HUDEP-2 (cell line): ENCODE measurements at regions not wholly inside any gene's neighbourhood (a gene's known extent, or its start where the extent isn't known, plus 50 kb on each side); places are given as distances from the start of the nearest gene placed in this dataset.

Source experiments
- DNase-seq, 76 experiments: peaks; one replicate each; lab custom pipeline; 2025; ENCODE audit not compliant: unreplicated experiment in 76 of 76; lab: John Stamatoyannopoulos, UW

GRCh38 chr6:44062771-44063560 lies 64.3 kb downstream of the MRPL14 start:
- DNase-seq, result no peak

- no peak for DNase-seq
Measured at GRCh38 chr6:44062105-44062770, 65.0 kb downstream of the MRPL14 start.

DNA sequence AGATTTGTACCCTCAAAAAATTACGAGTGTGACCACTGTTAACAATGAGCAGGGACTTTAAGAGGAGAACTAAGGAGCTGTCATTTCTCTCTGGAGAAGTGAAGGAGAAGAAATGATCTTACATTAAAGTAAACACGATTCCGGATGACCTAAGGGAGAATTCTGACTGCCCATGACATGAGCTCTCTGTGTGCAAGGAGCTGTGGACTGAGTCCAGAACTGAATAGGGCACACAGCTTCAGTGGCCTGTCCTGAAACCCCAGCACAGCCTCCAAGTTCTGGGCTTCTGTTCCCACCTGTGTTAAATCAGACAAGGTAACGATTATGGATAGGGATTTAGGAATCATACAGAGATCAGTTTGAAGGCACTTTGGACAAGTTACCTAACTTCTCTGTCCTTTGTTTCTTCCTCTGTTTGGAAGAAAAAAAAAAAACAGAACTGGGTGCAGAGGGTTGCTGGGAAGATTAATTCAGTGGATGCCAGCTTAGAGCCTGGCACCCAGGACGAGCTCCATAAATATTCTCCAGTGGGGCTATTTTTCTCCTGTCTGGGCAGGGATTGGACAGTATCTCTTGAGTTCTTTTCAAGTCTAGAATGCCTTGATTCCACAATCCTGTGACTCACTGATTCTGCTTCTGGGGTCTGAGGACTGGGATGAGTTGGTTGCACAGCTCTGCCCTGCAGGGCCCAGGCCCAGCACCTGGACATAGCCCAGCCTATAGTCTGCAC lies 65.7 kb downstream of the MRPL14 start:
- DNase-seq, result no peak

GRCh38 chr6:44060612-44061374 lies 66.5 kb downstream of the MRPL14 start:
- DNase-seq, result no peak

- no peak for DNase-seq
Measured at GRCh38 chr6:44059359-44060346, 67.6 kb downstream of the MRPL14 start.

DNA sequence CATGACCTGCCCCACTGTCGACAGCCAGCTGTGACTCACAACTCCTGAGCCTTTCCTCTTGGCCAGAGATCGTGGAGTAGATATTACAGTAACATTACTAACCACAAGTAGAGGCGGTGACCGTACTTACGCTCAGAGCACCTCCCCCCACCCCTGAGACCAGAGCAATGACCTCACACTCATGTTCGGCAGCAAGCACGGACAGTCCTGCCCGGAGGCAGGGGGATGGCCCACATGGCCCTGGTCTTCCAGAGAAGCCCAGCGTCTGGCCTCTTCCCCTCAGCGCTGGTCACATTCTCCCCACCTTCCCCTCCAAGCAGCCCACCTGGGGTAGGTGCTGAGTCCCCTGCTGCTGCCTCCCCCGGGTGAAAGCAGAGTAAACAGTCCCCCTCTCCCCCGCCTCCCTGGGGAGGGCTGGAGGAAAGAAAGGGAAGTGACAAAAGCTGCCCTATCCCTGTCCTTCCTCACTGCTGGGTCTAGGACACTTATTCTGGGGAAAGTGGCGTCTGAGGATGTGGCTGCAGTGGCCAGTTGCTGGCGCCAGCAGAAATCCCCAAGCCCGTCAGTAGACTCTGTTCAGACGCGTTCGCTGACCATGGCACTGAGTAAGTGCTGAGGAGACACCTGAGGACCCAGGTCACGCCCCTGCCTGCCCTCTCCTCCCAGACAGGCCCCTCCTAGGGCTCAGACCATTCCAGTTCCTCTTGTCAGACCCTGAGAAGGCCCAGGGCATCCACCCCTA lies 68.5 kb downstream of the MRPL14 start:
- no peak for DNase-seq

DNA sequence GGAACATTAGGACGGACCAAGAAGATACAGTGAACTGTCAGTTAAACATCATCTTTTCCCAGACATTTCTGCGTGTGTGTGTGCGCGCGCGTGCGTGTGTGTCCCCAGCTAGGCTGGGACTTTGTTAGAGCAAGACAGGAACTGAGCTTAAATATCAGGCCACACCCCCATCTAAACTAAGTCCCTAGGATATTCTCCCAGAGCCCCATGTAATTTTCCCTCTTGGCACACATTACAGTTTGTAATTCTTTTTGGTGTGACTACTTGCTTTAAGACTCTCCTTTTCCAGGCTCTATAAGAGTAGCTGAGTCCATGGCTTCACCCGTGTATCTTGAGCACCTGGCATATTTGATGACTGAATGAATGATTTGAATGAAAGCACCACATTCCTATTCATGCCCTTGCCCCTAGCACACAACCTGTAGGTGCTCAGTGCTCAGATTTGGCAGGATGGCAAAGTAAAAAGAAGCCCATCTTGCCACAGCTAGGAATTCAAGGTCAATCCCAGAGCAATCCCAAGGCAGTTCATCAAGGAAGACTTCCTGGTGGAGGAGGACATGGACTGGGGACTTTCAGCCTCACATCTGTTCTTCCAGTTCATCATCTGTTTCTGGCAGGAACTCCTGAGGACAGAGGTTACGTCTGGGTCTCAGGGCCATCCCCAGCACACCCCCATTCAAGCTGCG lies 69.2 kb downstream of the MRPL14 start:
- no peak for DNase-seq

DNA sequence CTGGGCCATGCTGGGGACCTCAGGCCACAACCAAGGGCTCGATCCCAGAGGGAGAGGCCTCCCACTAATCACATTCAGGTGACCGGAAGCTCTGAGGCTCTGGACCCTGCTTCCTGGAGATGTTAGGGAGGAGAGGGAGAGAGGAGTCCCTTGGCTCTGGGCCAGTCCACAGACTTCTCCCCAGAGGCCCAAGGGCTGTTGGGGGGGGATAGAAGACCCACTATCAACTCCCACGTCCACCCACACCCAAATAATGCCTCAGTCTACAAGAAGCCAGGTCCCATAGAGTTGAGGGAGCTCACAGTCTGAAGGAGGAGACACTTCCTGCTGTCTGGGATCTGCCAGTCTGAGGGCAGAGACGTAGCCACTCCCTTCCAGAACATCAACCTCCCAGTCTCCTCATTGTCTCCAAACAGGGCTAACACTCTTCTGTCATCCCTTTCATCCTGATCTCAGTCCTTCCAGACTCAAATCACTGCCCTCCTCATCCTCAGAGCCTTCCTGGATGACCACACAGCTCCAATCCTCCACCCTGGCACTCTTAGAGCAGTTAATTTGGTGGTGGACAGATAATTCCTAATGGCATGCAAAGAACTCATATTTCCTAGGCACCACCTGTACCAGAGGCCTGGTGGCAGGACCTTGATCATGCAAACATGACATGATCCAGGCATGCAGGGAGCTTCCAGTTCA lies 69.9 kb downstream of the MRPL14 start:
- DNase-seq, result no peak

GRCh38 chr6:44056392-44057237 lies 70.6 kb downstream of the MRPL14 start:
- DNase-seq, result no peak

DNA sequence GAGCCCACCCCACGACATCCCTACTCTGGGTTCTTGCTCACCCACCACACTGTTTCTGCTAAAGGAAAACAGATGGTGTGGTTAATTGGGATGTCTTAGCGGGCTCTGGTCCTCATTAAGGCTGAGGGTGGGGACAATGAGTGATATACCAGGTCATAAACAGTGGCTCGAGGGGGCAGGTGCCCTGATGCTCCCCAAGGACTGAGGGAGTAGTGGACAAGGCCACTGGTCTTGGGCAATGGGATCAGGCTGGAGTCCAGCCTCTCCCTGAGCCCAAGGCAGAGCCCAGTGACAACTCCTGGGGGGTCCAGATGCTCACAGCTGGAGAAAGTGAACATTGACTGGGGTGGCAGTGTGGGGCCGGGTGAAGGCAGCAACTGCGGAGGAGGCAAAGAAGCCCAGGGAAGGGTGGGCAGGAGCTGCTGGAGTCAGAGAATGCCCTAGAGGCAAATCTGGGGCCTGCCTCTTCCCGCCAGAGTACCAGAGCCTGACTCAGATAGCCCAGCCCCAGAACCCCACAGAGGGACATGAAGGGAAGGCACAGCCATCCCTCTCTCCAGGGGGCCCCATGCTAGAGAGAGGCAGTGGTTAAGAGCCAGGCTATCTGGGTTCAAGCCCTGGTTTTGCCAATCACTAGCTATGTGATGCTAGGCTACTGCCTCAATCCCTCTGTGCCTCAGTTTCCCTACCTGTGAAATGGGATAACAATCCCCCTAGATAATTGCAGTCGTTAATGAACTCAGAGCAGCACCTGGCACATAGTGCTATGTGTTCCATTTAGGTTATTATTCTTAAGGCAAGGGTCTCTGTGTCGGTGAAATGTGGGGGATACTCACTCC lies 72.3 kb downstream of the MRPL14 start:
- DNase-seq, result no peak

- DNase-seq, result no peak
Measured at GRCh38 chr6:44053760-44054556, 73.3 kb downstream of the MRPL14 start.

DNA sequence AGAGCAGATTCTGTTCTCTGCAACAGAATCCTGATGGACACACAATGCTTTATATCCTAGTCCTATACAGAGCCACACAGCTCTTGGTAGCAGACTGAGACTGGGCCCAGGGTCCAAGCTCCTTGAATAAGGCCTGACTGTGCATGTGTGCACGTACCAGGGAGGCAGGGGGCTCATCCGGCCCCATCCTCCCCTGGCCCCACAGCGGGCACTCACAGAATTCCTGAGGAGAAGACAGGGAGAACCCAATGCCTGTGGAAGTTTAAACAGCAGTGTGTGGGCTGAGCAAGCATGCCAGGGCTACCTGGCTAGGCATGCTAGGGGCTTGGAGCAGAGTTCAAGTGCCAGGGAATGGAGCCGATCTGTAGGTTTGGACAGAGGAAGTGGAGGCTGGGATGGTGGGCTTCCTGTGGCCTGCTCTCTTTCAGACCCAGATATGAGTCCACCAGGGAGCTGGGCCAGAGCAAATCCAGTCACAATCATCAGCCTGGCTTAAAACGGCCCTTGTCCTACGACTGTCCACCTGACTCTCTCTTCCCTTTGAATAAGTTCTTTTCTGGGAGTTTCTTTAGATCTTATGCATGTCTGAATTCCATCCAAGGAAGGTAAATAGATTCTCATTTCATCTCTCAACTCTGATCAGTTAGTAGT lies 74.0 kb downstream of the MRPL14 start:
- DNase-seq, result no peak

DNA sequence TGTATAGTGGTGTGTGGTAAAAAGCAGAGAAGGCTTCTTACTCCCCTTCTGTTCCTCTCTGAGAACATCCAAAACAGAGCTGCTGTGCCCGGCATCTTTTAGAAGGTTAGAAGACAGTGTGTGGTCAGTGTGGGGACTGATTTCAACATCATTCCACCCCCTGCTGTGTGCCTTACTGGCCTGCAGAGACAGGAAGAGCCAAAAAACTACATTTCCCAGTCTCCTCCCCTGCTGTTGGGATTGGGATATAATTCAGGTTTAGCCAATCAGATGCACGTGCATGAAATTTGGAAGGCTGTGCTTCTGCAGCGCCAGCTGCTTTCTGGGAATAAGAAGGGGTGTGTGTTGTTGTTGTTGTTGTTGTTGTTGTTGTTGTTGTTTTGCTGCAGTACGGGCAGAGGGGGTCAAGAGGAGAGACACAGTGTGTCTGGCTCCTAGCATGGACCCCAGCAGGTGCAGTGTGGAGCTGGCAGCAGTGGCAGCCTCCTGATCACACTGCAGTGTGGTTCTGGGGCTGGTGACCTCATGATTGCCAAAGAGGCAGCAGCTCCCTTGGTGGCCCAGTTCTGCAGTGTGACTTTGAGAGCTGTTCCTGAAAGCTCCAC lies 74.7 kb downstream of the MRPL14 start:
- no peak for DNase-seq

GRCh38 chr6:44051515-44051914 lies 75.7 kb downstream of the MRPL14 start:
- no peak for DNase-seq
